ENCODE measurements at regions not wholly inside any gene's neighbourhood (a gene's known extent, or its start where the extent isn't known, plus 50 kb on each side); places are given as distances from the start of the nearest gene placed in this dataset.

- no peak for DNase-seq
Measured at GRCh38 chr7:85630904-85631600, 444.2 kb upstream of the SEMA3D start.

DNA sequence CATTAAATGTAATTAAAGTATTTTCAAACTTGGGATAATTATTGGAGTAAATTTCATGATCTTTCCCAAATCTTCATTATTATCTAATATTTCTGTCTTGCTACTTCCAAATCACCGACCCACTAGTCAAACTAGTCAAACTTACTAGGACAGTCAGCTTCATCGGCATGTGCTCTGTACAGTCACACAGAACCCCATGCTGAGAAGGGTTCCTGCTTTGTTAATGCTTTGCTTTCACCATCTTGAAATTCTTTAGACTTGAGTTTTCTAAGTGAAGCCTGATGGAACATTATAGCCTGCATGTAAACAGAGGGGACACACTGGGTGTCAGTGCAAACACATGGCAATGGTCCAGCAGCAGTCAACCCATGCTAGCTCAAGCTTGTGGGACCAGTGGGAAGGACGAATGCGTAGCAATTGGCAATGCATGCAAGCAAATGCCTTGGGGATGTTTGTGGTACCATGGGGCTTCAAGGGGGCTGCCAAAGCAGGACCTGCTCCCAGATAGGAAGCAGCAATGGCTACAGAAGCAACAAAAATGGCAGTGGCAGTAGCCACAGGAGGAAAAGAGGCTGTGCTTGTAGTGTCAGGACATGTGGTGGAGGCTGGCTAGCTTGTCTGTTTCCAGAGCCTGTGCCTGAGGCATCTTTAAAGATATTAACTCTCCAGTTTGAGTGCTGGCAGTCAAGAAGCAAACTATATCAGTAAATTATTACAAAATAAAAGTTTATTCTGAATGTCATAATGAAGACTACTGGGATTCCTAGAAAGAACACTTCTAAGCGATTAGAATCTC is 441.1 kb upstream of the SEMA3D start:
- no peak for DNase-seq

- no peak for DNase-seq
Measured at GRCh38 chr7:85622059-85622458, 435.2 kb upstream of the SEMA3D start.

- DNase-seq, result no peak
Measured at GRCh38 chr7:85620936-85621685, 434.3 kb upstream of the SEMA3D start.

- no peak for DNase-seq
Measured at GRCh38 chr7:85619236-85619635, 432.4 kb upstream of the SEMA3D start.

- DNase-seq, result no peak
Measured at GRCh38 chr7:85614684-85615083, 427.8 kb upstream of the SEMA3D start.

GRCh38 chr7:85612514-85612913 is 425.7 kb upstream of the SEMA3D start:
- no peak for DNase-seq

DNA sequence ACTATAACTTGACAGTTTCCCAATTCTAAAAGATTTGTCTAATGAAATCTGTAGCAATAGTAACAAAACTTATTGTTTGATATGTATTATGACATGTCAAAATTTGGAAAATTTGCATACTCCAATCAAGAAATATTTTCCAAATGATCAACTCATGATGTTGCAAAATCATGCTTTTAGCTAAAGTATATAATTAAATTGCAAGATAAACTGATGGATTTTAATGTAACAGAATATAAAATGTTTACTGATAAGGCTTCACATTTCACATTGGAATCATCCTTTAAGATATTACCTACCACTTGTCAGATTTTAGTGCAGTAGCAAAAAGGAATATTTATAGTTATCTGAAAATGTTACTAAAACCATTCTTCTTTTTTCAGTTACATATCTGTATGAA is 421.9 kb upstream of the SEMA3D start:
- no peak for DNase-seq

DNA sequence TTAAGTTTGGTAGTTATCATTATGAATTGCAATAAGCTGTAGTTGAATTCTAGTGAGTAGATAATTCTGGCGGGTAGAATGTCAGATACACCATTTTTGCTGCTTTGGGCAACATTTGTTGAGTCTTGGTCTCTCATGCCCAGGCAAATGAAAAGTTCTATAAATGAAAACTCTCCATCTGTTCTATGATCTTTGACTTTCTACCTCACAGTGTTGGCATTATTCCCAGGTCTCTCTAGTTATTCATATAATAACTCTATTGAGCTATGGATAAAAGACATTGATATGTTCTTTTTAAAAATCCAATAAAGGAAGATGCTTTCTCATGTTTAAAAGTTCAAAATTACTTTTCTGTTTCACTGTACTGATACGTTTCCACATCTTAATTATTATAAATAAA is 415.3 kb upstream of the SEMA3D start:
- no peak for DNase-seq

- no peak for DNase-seq
Measured at GRCh38 chr7:85600395-85600794, 413.5 kb upstream of the SEMA3D start.

DNA sequence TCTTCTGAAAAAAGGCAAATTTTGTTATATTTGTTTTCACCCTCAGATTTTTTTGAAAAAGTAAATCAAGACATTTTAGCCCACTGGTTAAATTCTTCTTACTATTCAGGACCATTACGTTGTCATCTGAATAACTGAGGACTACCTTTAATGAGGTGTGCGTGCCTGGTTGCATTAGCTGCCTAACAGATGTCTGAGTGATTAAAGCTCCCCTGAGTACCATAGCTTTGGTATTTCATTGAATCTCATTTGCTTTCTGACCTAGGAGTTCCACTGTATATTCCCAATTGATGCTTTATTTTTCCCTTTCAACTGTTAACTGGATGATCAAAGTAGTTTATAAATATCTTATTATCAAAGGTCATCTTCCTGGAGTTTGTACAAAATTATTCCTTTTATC is 410.0 kb upstream of the SEMA3D start:
- DNase-seq, result no peak

DNA sequence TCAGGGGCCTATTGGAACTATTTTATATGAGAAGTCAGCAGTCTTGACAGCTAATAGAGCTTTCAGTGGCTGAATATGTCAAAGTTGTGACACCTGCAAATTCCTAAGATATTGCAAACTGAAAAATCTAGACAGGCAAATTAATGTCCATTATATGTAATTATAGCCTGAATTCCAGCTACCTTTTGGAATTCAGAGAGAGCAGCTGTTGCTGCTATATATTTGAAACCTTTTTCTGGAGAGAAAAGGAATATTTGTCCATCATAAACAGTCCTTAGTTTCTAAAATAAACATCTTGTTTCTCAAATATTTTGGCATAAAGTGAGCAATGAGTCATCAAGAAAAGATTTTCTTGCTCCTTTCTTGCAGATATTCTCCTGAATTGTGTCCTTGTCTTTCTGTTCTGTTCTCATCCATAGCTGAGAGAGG is 408.9 kb upstream of the SEMA3D start:
- DNase-seq, result no peak

DNA sequence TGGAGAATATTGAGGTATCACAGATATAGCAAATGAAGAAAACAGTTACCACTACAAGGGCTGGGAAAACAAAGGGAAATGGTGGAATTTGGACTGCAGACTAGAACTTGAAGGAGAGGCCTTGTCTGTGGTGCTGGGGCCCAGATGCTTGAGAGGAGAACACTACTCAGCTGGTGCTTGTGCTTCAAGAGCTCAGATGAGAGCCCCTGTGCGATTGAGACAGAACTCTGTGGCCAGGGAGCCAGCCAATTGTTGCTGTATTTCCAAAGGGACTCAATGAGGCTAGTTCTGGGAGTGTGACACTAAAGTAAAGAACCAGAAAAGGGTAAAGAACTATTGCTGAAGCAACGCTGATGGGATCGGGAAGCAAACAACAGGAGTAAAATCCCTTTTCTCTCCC is 406.5 kb upstream of the SEMA3D start:
- no peak for DNase-seq

GRCh38 chr7:85587785-85588184 is 400.9 kb upstream of the SEMA3D start:
- no peak for DNase-seq

DNA sequence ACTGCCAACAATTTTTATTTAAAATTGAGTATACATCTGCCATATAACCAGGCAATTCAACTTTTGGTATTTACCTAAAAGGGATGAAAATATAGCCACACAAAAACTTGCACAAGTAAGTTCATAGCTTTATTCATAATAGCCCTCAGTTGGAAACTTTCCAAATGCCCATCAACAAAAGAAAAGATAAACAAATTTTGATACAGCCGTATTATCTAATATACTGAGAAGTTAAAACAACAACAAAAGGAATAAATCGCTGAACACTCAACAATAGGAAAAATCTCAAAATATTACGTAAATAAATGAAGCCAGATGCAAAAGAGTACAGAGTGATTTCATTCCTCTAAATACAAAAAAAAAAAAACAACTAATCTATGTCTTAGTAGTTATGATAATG is 399.2 kb upstream of the SEMA3D start:
- DNase-seq, result no peak

DNA sequence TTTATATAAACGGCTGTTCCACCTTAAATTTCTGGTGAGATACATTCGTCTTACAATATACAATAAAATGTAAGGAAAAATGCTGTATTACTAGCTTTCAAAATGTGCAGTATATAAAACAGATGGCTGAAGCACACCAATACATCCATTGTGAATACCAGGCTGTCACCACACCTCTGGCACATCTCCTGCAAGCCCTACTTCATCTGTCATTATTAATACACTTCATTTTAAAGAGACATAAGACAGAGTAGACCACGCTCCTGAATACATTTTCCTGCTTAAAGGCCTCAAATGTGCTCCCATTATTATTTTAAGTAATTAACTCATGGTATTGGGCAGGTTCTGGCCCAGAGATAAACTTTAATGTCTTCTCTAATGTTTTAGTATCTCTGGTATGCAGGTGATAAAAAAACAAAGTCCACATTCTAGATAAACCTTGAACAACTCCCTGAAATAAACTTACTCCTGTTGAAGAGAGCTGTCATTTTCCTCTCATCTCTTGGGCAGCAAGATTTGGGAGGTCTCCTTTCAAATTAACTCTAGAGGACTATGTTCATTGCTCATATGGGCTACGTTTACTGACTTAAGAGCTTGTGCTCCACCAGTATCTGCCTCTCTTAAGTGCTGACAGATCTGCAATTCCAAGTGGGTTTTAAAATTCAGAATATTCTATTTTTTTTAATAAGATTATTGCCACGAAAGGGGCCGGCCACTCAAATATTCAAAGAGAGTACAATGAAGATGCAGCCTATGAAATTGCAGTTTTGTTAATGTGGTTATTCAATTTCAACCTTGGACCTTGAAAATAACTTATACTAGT is 396.5 kb upstream of the SEMA3D start:
- DNase-seq, result no peak

DNA sequence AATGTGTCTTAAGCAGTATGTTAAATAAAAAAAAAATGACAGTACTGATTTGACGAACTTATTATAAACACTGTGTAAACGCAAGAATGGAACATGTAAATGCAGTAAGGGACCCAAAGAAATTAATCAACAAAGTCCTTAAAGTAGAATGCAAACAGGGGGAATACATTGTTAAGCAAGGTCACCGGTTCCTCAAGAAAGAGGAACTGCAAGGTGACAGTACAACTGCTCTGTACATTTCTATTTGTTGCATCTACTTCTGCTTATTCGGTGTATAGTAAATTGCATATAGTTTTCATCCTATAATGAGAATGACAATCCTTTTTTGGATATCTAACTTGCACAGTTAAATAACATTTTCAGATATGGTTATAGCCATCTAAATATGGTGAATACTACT is 387.0 kb upstream of the SEMA3D start:
- no peak for DNase-seq

- DNase-seq, result no peak
Measured at GRCh38 chr7:85573346-85573745, 386.5 kb upstream of the SEMA3D start.

GRCh38 chr7:85570898-85571297 is 384.0 kb upstream of the SEMA3D start:
- no peak for DNase-seq

- no peak for DNase-seq
Measured at GRCh38 chr7:85567983-85568382, 381.1 kb upstream of the SEMA3D start.

DNA sequence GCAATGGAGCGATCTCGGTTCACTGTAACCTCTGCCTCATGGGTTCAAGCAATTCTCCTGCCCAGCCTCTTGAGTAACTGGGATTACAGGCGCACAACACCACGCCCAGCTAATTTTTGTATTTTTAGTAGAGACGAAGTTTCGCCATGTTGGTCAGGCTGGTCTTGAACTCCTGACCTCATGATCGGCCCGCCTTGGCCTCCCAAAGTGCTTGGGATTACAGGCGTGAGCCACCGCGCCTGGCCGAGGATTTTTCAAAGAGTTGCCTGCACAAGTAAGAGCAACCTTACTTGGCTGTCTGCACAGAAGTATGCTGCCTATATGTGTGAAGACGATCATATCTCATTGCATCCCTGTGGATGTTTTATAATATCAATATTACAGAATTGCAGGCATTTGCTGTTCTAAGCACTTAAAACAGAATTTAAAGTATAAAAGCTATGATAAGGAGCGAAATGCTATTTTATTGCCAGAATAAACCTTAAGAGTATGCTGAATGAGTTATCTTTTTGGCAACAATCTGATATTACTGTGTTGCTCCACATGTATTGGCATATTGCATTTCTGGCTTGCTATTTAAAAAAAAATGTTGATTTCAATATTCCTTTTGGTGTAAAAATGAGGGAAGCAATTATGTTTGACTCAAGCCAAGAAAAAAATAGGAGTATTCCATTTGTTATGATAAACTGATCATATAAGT is 379.4 kb upstream of the SEMA3D start:
- no peak for DNase-seq

GRCh38 chr7:85565276-85565675 is 378.4 kb upstream of the SEMA3D start:
- DNase-seq, result no peak

All from stimulated activated CD4-positive, alpha-beta T cell treated with anti-CD3 and anti-CD28 coated beads, Interleukin-1b, Interleukin-23, amount 100 ng/mL, for 48 hours (primary cell).